ENCODE measurements at regions not wholly inside any gene's neighbourhood (a gene's known extent, or its start where the extent isn't known, plus 50 kb on each side); places are given as distances from the start of the nearest gene placed in this dataset.

DNA sequence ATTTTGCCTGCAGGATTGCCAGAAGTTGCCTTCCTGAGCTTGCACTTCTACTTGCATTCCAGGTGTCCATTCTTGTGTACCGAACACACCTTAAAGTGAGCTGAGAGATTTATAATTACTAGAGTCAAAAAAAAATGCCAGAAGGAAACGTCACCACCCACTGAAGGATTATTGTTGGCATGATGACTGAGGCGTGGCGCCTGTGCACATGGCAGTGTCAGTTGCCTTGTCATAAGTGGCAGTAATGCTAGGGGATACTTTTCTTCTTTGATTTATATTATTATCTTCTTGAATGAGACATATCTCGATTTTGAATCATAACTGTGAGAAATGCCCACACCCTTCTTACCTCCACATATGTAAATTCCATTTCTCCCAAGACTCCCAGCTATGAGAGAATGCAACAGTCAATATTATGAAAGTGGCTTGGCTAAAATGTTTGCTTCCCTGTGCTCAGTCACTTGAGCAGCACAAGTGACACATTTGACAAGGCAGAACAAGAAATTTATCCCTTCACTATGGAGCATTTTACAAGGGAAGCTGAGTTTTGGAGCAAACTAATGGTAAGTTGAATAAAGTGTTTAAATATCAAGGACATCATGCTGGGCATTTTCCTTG lies 149.5 kb upstream of the SASH1 start:
- TF ChIP-seq, protein P1, sequence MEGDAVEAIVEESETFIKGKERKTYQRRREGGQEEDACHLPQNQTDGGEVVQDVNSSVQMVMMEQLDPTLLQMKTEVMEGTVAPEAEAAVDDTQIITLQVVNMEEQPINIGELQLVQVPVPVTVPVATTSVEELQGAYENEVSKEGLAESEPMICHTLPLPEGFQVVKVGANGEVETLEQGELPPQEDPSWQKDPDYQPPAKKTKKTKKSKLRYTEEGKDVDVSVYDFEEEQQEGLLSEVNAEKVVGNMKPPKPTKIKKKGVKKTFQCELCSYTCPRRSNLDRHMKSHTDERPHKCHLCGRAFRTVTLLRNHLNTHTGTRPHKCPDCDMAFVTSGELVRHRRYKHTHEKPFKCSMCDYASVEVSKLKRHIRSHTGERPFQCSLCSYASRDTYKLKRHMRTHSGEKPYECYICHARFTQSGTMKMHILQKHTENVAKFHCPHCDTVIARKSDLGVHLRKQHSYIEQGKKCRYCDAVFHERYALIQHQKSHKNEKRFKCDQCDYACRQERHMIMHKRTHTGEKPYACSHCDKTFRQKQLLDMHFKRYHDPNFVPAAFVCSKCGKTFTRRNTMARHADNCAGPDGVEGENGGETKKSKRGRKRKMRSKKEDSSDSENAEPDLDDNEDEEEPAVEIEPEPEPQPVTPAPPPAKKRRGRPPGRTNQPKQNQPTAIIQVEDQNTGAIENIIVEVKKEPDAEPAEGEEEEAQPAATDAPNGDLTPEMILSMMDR (IDR thresholded peaks at IDR 0.05; ENCODE audit: insufficient read depth, low read length, severe bottlenecking) = no peak
- FAIRE-seq (peak; percentile 47), DNase-seq (ENCODE audit: low read depth) (peak; percentile 89)
- Histone ChIP-seq H3K27me3 (ENCODE audit: control insufficient read depth, insufficient read depth, low read length) (no peaks in the 10 kb centered on the region), H3K36me3 (ENCODE audit: control insufficient read depth, insufficient read depth, low read length) (no peaks in the 10 kb centered on the region), H3K4me3 (ENCODE audit: low read depth, low read length) (no peak overlapping the region)

DNA sequence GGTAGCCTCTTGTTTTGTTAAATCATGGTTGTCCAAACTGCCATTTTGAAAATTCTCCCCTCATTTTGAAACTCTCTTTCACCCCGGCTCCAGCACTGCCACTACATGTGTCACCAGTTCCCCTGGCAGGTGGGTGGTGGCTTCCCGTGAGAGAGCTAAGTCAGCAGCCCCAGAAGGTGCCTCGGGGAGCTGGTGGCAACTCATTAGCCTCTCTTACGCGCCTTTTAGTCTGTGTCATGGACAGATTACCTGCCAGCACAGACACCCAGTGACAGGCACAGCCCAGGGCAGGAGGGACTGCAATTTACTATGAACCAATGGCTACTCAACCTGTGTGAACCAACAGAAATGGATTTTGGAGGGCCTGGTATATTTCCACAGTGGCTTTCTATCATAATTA lies 147.1 kb upstream of the SASH1 start:
- no peaks in the 10 kb centered on the region for H3K27me3 ChIP-seq (ENCODE audit: control insufficient read depth, insufficient read depth, low read length)
- no peak for FAIRE-seq
- TF ChIP-seq, protein P1 (IDR thresholded peaks at IDR 0.05; ENCODE audit: insufficient read depth, low read length, severe bottlenecking) = no peak
- no peaks in the 10 kb centered on the region for H3K36me3 ChIP-seq (ENCODE audit: control insufficient read depth, insufficient read depth, low read length)
- DNase-seq (ENCODE audit: low read depth) = no peak
- no peak overlapping the region for H3K4me3 ChIP-seq (ENCODE audit: low read depth, low read length)

DNA sequence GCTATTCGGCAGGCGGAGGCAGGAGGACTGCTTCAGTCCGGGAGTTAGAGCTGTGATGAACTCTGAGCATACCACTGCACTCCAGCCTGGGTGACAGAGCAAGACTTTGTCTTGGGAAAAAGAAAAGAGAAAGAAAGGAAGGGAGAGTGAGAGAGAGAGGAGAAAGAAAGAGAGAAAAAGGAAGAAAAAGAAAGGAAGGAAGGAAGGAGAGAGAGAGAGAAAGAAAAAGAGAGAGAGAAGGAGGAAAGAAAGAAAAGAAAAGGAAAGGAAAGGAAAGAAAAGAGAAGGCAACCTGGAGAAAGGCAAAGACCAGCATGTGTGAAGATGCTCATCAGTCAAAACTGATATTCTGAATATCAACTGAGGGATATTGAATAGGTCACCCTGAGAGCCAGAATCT lies 143.1 kb upstream of the SASH1 start:
- FAIRE-seq (no peak), DNase-seq (ENCODE audit: low read depth) (no peak)
- Histone ChIP-seq H3K36me3 (ENCODE audit: control insufficient read depth, insufficient read depth, low read length) (no peaks in the 10 kb centered on the region), H3K27me3 (ENCODE audit: control insufficient read depth, insufficient read depth, low read length) (no peaks in the 10 kb centered on the region), H3K4me3 (ENCODE audit: low read depth, low read length) (no peak overlapping the region)
- TF ChIP-seq, protein P1 (IDR thresholded peaks at IDR 0.05; ENCODE audit: insufficient read depth, low read length, severe bottlenecking) = no peak

DNA sequence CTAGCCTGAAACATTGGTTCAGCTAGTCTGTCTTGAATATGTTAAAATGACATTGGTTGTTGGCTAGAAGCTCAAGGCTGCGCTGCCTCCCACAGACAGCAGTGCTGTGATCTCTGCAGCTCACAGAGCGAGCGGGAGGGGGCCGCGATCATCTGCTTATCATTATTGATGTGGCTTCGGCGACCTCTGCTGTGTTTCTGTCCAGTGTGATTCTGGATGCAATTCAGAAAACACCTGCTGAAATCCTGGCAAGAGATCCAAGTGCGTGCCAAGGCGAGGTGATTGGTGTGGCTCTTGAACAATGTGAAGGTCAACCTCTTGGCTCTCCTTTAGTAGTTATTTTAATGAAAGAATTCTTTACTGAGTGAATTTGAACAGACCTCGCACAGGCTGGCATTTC lies 142.3 kb upstream of the SASH1 start:
- H3K27me3 ChIP-seq (ENCODE audit: control insufficient read depth, insufficient read depth, low read length) = no peaks in the 10 kb centered on the region
- no peak overlapping the region for H3K4me3 ChIP-seq (ENCODE audit: low read depth, low read length)
- no peak for FAIRE-seq
- DNase-seq (ENCODE audit: low read depth) = no peak
- H3K36me3 ChIP-seq (ENCODE audit: control insufficient read depth, insufficient read depth, low read length) = no peaks in the 10 kb centered on the region
- TF ChIP-seq, protein P1 (IDR thresholded peaks at IDR 0.05; ENCODE audit: insufficient read depth, low read length, severe bottlenecking) = no peak

DNA sequence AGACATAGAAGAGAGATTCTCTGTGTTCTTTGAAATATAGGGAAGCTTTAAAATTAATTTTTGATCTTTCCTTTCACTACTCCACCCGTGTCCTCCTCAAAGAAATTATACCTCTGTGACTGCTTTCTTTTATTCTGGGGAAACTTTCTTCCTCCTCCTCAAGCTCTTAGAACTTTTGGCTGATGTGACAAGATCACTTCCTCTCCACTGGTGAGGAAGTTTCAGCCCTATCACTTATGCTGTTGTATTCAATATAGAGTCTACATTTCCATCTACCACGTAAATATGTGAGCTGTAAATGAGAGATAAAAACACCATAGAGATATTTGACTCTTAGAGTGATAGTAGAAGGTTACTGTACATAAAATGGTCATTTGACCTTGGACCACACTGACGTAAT lies 141.9 kb upstream of the SASH1 start:
- Histone ChIP-seq H3K36me3 (ENCODE audit: control insufficient read depth, insufficient read depth, low read length) (no peaks in the 10 kb centered on the region), H3K27me3 (ENCODE audit: control insufficient read depth, insufficient read depth, low read length) (no peaks in the 10 kb centered on the region), H3K4me3 (ENCODE audit: low read depth, low read length) (no peak overlapping the region)
- TF ChIP-seq, protein P1 (IDR thresholded peaks at IDR 0.05; ENCODE audit: insufficient read depth, low read length, severe bottlenecking) = no peak
- DNase-seq (ENCODE audit: low read depth) (no peak), FAIRE-seq (no peak)

DNA sequence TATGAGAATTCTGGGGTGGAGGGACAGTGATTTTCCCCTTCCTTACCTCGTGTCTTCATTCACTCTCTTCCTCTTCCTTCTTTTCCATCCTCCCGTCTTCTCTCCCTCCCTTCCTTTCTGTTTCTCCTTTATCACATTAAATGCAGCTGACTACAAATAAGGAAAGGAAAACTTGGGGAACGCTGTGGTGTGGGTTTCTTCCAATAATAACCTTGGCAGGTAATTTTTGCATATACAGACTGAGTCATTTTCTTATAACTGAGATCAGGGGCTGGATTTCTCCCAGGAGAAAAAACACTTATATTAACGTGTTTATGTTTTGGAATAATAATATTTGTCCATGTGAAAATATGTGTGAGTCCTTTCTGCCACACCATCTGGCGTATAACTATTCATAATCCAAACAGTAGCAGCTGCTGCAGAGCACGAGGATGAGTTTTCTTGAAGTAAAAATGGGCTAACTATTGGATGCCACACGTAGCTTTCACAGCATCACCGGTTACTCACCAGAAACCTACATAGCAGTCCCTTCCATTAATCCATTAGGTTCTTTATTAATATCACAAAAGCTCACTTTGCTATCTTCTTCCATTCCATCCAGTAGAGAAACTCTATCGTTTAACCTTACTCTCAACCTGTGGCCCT lies 139.2 kb upstream of the SASH1 start:
- DNase-seq (ENCODE audit: low read depth) = no peak
- no peak for FAIRE-seq
- Histone ChIP-seq H3K4me3 (ENCODE audit: low read depth, low read length) (no peak overlapping the region), H3K36me3 (ENCODE audit: control insufficient read depth, insufficient read depth, low read length) (no peaks in the 10 kb centered on the region), H3K27me3 (ENCODE audit: control insufficient read depth, insufficient read depth, low read length) (no peaks in the 10 kb centered on the region)
- TF ChIP-seq, protein P1 (IDR thresholded peaks at IDR 0.05; ENCODE audit: insufficient read depth, low read length, severe bottlenecking) = no peak

All from bronchial epithelial cell (primary cell).